HCT116 (cell line): ENCODE measurements at regions not wholly inside any gene's neighbourhood (a gene's known extent, or its start where the extent isn't known, plus 50 kb on each side); places are given as distances from the start of the nearest gene placed in this dataset.

Experiments used
- ATAC-seq: fragments of 200-7000 bp; cut with Tn5 transposase; 2 replicates; pipeline ENCODE4 v1.9.1; 2020; ENCODE audit warnings: mild to moderate bottlenecking, moderate library complexity
- BruUV-seq: library from RNA; stranded (reverse); fragments of 400-500 nt; replicated peaks from 2 replicates; lab custom pipeline; 2021; lab: Mats Ljungman, UMichigan
- CTCF ChIA-PET: fragments of 300-600 bp; sonication (Branson Sonifier 250); formaldehyde crosslinking; loops from one replicate; lab custom pipeline; 2021; ENCODE audit warnings: antibody characterized with exemption; lab: Charles Lee
- POLR2A ChIA-PET: fragments of 300-600, 350-600 bp; sonication (Branson Sonifier 250); formaldehyde crosslinking; loops from one replicate; lab custom pipeline; 2021; ENCODE audit warnings: antibody characterized with exemption; lab: Charles Lee
- RAD21 ChIA-PET, 2 experiments: fragments of 300-600 bp; sonication (Branson Sonifier 250); formaldehyde crosslinking; loops; one replicate each; lab custom pipeline; 2023; ENCODE audit warnings: low total read pairs in 2 of 2; ENCODE audit not compliant: uncharacterized antibody in 2 of 2, unreplicated experiment in 2 of 2, low non-redundant PET in 1 of 2; lab: Charles Lee
- DNase-seq: peaks from one replicate; pipeline ENCODE4 v3.0.0-alpha.2; 2010; ENCODE audit warnings: low read depth, low spot score
- H2AFZ ChIP-seq: fragments of 200-600 bp; shearing (Covaris generic), sonication (generic); 2 replicates; pipeline ENCODE4 v1.6.1; 2017; ENCODE audit warnings: low read depth, mixed run types, mixed read lengths, antibody characterized with exemption, low read length; ENCODE audit not compliant: poor library complexity, severe bottlenecking
- H3K27ac ChIP-seq: 2 replicates; pipeline ENCODE4 v1.5.1; 2012; ENCODE audit warnings: low read depth, low read length
- H3K27me3 ChIP-seq: fragments of 200-600 bp; sonication (generic); 2 replicates; pipeline ENCODE4 v1.6.1; 2016; ENCODE audit warnings: mixed run types, low read length, mixed read lengths; ENCODE audit not compliant: insufficient read depth
- H3K36me3 ChIP-seq, 2 experiments: fragments of 200-500 bp in 1 of 2; fragments of 200-600 bp in 1 of 2; sonication (Bioruptor generic) in 1 of 2; sonication (generic) in 1 of 2; 2 replicates each; pipeline versions ENCODE4 v1.5.1 to v1.6.1; 2014 to 2016; ENCODE audit warnings: low read length in 2 of 2, inconsistent platforms in 1 of 2, mixed read lengths in 1 of 2, mixed run types in 1 of 2; ENCODE audit not compliant: insufficient read depth in 2 of 2, control insufficient read depth in 1 of 2
- H3K4me1 ChIP-seq, 2 experiments: fragments of 200-600 bp in 1 of 2; sonication (generic) in 1 of 2; 2 replicates each; pipeline versions ENCODE4 v1.5.1 to v1.6.1; 2012 to 2017; ENCODE audit warnings: low read length in 2 of 2, inconsistent platforms in 1 of 2, mild to moderate bottlenecking in 1 of 2, mixed read lengths in 1 of 2, mixed run types in 1 of 2, moderate library complexity in 1 of 2; ENCODE audit not compliant: insufficient read depth in 2 of 2, control insufficient read depth in 1 of 2
- H3K4me2 ChIP-seq: fragments of 200-600 bp; sonication (generic); 2 replicates; pipeline ENCODE4 v1.6.1; 2017; ENCODE audit warnings: mixed run types, low read length, mixed read lengths
- H3K4me3 ChIP-seq, 2 experiments: fragments of 200-600 bp in 1 of 2; sonication (generic) in 1 of 2; replicated peaks in 1 of 2; 2 replicates each; pipeline ENCODE4 v1.5.1; 2011 to 2016; ENCODE audit warnings: low read length in 2 of 2, control low read depth in 1 of 2, low read depth in 1 of 2, mild to moderate bottlenecking in 1 of 2, mixed read lengths in 1 of 2, mixed run types in 1 of 2
- H3K79me2 ChIP-seq: fragments of 200-600 bp; sonication (generic); 2 replicates; pipeline ENCODE4 v1.6.1; 2017; ENCODE audit warnings: mild to moderate bottlenecking, mixed run types, low read length, moderate library complexity, mixed read lengths; ENCODE audit not compliant: insufficient read depth
- H3K9ac ChIP-seq: fragments of 200-600 bp; sonication (generic); 2 replicates; pipeline ENCODE4 v1.6.1; 2016; ENCODE audit warnings: low read length, mixed read lengths
- H3K9me2 ChIP-seq: fragments of 200-600 bp; sonication (generic), shearing (Covaris generic); 2 replicates; pipeline ENCODE4 v1.6.1; 2017; ENCODE audit warnings: mixed run types, mild to moderate bottlenecking, moderate library complexity; ENCODE audit not compliant: insufficient read depth
- H3K9me3 ChIP-seq, 2 experiments: fragments of 200-500 bp in 1 of 2; fragments of 200-600 bp in 1 of 2; sonication (Bioruptor generic) in 1 of 2; sonication (generic) in 1 of 2; 2 replicates each; pipeline ENCODE4 v1.6.1; 2014 to 2017; ENCODE audit warnings: low read length in 2 of 2, mixed read lengths in 2 of 2, inconsistent platforms in 1 of 2, low read depth in 1 of 2, mild to moderate bottlenecking in 1 of 2, mixed run types in 1 of 2, moderate library complexity in 1 of 2; ENCODE audit not compliant: control insufficient read depth in 1 of 2, insufficient read depth in 1 of 2
- H4K20me1 ChIP-seq: fragments of 200-600 bp; sonication (generic), shearing (Covaris generic); 2 replicates; pipeline ENCODE4 v1.6.1; 2017; ENCODE audit warnings: mixed run types, mild to moderate bottlenecking, moderate library complexity; ENCODE audit not compliant: insufficient read depth
- ATF3 ChIP-seq: IDR thresholded peaks from 2 replicates; pipeline ENCODE4 v1.6.1; 2012
- CBX3 ChIP-seq: IDR thresholded peaks from 2 replicates; pipeline ENCODE4 v1.6.1; 2012; ENCODE audit warnings: low read depth
- CEBPB ChIP-seq: IDR thresholded peaks from 2 replicates; pipeline ENCODE4 v1.6.1; 2012; ENCODE audit warnings: low read depth
- CTCF ChIP-seq, 3 experiments: fragments of 200-600 bp in 1 of 3; sonication (generic) in 1 of 3; IDR thresholded peaks in 2 of 3; conservative IDR thresholded peaks in 1 of 3; 2 replicates each; pipeline ENCODE4 v1.5.1; 2012 to 2017; ENCODE audit warnings: low read depth in 2 of 3, low read length in 2 of 3, antibody characterized with exemption in 1 of 3, borderline replicate concordance in 1 of 3, control low read depth in 1 of 3, mild to moderate bottlenecking in 1 of 3, mixed read lengths in 1 of 3, mixed run types in 1 of 3, moderate library complexity in 1 of 3; ENCODE audit not compliant: insufficient read depth in 1 of 3
- EGR1 ChIP-seq: IDR thresholded peaks from 2 replicates; pipeline ENCODE4 v1.6.1; 2012; ENCODE audit warnings: low read depth
- EZH2 ChIP-seq: fragments of 200-600 bp; sonication (generic); IDR thresholded peaks from 2 replicates; pipeline ENCODE4 v1.6.1; 2017; ENCODE audit warnings: antibody characterized with exemption, mixed run types
- FOSL1 ChIP-seq: IDR thresholded peaks from 2 replicates; pipeline ENCODE4 v1.6.1; 2012; ENCODE audit warnings: low read depth
- JUND ChIP-seq: IDR thresholded peaks from 2 replicates; pipeline ENCODE4 v1.6.1; 2012
- RAD21 ChIP-seq: IDR thresholded peaks from 2 replicates; pipeline ENCODE4 v1.6.1; 2012; ENCODE audit warnings: low read depth, mild to moderate bottlenecking
- REST ChIP-seq: IDR thresholded peaks from 2 replicates; pipeline ENCODE4 v1.6.1; 2012; ENCODE audit warnings: low read depth
- SP1 ChIP-seq: IDR thresholded peaks from 2 replicates; pipeline ENCODE4 v1.6.1; 2012; ENCODE audit warnings: low read depth
- SRF ChIP-seq: IDR thresholded peaks from 2 replicates; pipeline ENCODE4 v1.6.1; 2012; ENCODE audit warnings: low read depth
- YY1 ChIP-seq: IDR thresholded peaks from 2 replicates; pipeline ENCODE4 v1.6.1; 2011; ENCODE audit warnings: low read length, low read depth, moderate library complexity, mild to moderate bottlenecking; ENCODE audit not compliant: insufficient replicate concordance; ENCODE audit errors: extremely low read depth
- ZBTB33 ChIP-seq: IDR thresholded peaks from 2 replicates; pipeline ENCODE4 v1.6.1; 2011; ENCODE audit warnings: mild to moderate bottlenecking, low read length, moderate library complexity; ENCODE audit not compliant: insufficient replicate concordance; ENCODE audit errors: extremely low read depth
- ZFX ChIP-seq: fragments of 450-650 bp; IDR thresholded peaks from 2 replicates; pipeline ENCODE4 v1.6.1; 2017
- ZNF274 ChIP-seq: fragments of 200-500 bp; sonication (Bioruptor generic); IDR thresholded peaks from 2 replicates; pipeline ENCODE4 v1.6.1; 2014; ENCODE audit warnings: mild to moderate bottlenecking, low read depth, low read length, inconsistent platforms
- intact Hi-C: fragments of 100-400 bp; cut with micrococcal nuclease; formaldehyde crosslinking; loops from 2 replicates; pipeline ENCODE4 v1.10.0; 2022

- peaks cover 0 to 16% of the 10 kb centered on the region in 2 experiments; a peak in 2 of 4 replicates for H3K4me1 ChIP-seq
- no peak for ATAC-seq
- no peak overlapping the region for H3K27ac ChIP-seq
- H3K4me3 ChIP-seq: no peak overlapping the region
- H3K36me3 ChIP-seq: no peaks in the 10 kb centered on the region
- H3K9ac ChIP-seq: no peak overlapping the region
- no peak for DNase-seq
- POLR2A ChIA-PET: no interaction called here
- no peak overlapping the region for H3K4me2 ChIP-seq
- no peaks in the 10 kb centered on the region for H4K20me1 ChIP-seq
- BruUV-seq: no TSS peak
- RAD21 ChIA-PET: no interaction called here
- no peaks in the 10 kb centered on the region for H3K9me2 ChIP-seq
- no peak overlapping the region for H2AFZ ChIP-seq
- no peak for TF ChIP-seq FOSL1
- no peak for TF ChIP-seq EZH2
- no peak for TF ChIP-seq CTCF (IDR thresholded peaks at IDR 0.05 in 2 of 3, conservative IDR thresholded peaks at IDR 0.05 in 1 of 3; ENCODE audit: borderline replicate concordance in 1 of 3, insufficient read depth in 1 of 3, low read depth in 2 of 3, low read length in 2 of 3)
- no peak for TF ChIP-seq SP1
- no peak for TF ChIP-seq CEBPB
- TF ChIP-seq ZNF274: no peak
- TF ChIP-seq RAD21: no peak
- no peak for TF ChIP-seq ATF3
- TF ChIP-seq ZBTB33: no peak
- no peak for TF ChIP-seq YY1
- TF ChIP-seq EGR1: no peak
- no peak for TF ChIP-seq JUND
- TF ChIP-seq ZFX: no peak
- TF ChIP-seq REST: no peak
- TF ChIP-seq SRF: no peak
- no peak for TF ChIP-seq CBX3
- no peaks in the 10 kb centered on the region for H3K79me2 ChIP-seq
- H3K27me3 ChIP-seq: no peaks in the 10 kb centered on the region
- H3K9me3 ChIP-seq: no peaks in the 10 kb centered on the region; a peak in 1 of 4 replicates
- CTCF ChIA-PET: no interaction called here
- intact Hi-C loops: no loop called here
Measured at GRCh38 chr4:78707268-78707667, 68.9 kb upstream of the BMP2K start.
